Endodermal cell (in vitro differentiated cells): ENCODE measurements at regions not wholly inside any gene's neighbourhood (a gene's known extent, or its start where the extent isn't known, plus 50 kb on each side); places are given as distances from the start of the nearest gene placed in this dataset.

ENCODE experiments used
- DNase-seq: peaks from one replicate; pipeline ENCODE4 v3.0.0-alpha.2; 2017
- H3K27ac ChIP-seq: 2 replicates; pipeline ENCODE4 v1.5.1; 2013; ENCODE audit warnings: mild to moderate bottlenecking, low read depth, low read length, moderate library complexity
- H3K27me3 ChIP-seq: 2 replicates; pipeline ENCODE4 v1.6.1; 2013; ENCODE audit warnings: mild to moderate bottlenecking, low read length, moderate library complexity; ENCODE audit not compliant: insufficient read depth, control insufficient read depth, poor library complexity, severe bottlenecking
- H3K36me3 ChIP-seq: 2 replicates; pipeline ENCODE4 v1.7.0; 2013; ENCODE audit warnings: mild to moderate bottlenecking, low read length, moderate library complexity; ENCODE audit not compliant: control insufficient read depth, insufficient read depth
- H3K4me1 ChIP-seq: one replicate; pipeline ENCODE4 v1.7.0; 2013; ENCODE audit warnings: low read length; ENCODE audit not compliant: control insufficient read depth, insufficient read depth
- H3K4me3 ChIP-seq: 2 replicates; pipeline ENCODE4 v1.5.1; 2013; ENCODE audit warnings: mild to moderate bottlenecking, low read length, moderate library complexity
- H3K9ac ChIP-seq: 2 replicates; pipeline ENCODE4 v1.6.1; 2013; ENCODE audit warnings: mild to moderate bottlenecking, low read length, moderate library complexity; ENCODE audit not compliant: poor library complexity, severe bottlenecking; ENCODE audit errors: extremely low read depth
- H3K9me3 ChIP-seq: 2 replicates; pipeline ENCODE4 v1.6.1; 2013; ENCODE audit warnings: mild to moderate bottlenecking, low read length, moderate library complexity; ENCODE audit not compliant: control insufficient read depth
- H3K27ac Mint-ChIP-seq: 2 replicates; pipeline ENCODE4 v1.8.0; 2020; ENCODE audit warnings: mixed read lengths
- H3K27me3 Mint-ChIP-seq: 2 replicates; pipeline ENCODE4 v1.8.0; 2021; ENCODE audit warnings: mild to moderate bottlenecking, mixed read lengths; ENCODE audit not compliant: insufficient read depth
- H3K36me3 Mint-ChIP-seq: 2 replicates; pipeline ENCODE4 v1.8.0; 2020; ENCODE audit warnings: low read depth, mixed read lengths
- H3K4me1 Mint-ChIP-seq: 2 replicates; pipeline ENCODE4 v1.8.0; 2020; ENCODE audit warnings: mixed read lengths
- H3K4me3 Mint-ChIP-seq: 2 replicates; pipeline ENCODE4 v1.8.0; 2020; ENCODE audit warnings: mild to moderate bottlenecking, moderate library complexity, mixed read lengths
- H3K9me3 Mint-ChIP-seq: 2 replicates; pipeline ENCODE4 v1.8.0; 2020; ENCODE audit warnings: mild to moderate bottlenecking, mixed read lengths
- WGBS, 2 experiments: methylation state at CpG; one replicate each; pipeline versions ENCODE4 v1.1.5 to v1.1.7; 2013; ENCODE audit warnings: missing lambda C conversion rate in 2 of 2, mixed read lengths in 1 of 2; ENCODE audit not compliant: insufficient coverage in 1 of 2, insufficient read length in 1 of 2; 5-methylcytosine and 5-hydroxymethylcytosine counted together
- TF ChIP-seq, protein P1 (sequence below): fragments of 200-600 bp; sonication (generic); conservative IDR thresholded peaks from 2 replicates; pipeline ENCODE4 v1.5.0; 2021; ENCODE audit warnings: antibody characterized with exemption, mild to moderate bottlenecking

DNA sequence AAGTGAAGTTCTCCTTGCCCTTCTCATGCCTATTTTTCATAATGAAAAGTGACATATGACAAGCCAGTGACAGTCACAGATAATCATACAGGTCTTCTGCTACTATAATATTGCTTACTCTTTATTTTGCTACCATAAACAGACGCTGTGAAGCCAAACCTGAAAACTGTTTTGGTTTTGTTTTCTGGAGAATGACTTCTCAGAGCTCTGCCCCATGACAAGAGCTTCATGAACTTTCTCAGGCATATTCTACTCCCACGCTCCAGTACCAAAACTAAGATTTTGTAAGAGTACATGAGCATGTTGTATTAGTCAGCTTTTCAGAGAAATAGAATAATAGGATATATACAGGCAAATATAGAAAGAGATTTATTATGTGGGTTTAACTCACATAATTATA lies 64.3 kb upstream of the VTCN1 start:
- Mint-ChIP-seq H3K36me3 (peaks cover 6% of the 10 kb centered on the region), H3K27ac (no peak overlapping the region), H3K27me3 (no peaks in the 10 kb centered on the region), H3K4me3 (no peak overlapping the region), H3K9me3 (peaks cover 18% of the 10 kb centered on the region), H3K4me1 (peaks cover 18% of the 10 kb centered on the region)
- no peak overlapping the region for H3K9ac ChIP-seq
- no peak overlapping the region for H3K4me3 ChIP-seq
- peaks cover 17% of the 10 kb centered on the region for H3K9me3 ChIP-seq
- no peak for DNase-seq
- WGBS, 2 experiments, result 93% methylated on average over 2 of the region's 2 CpGs; no CpG with 5 or more reads in 1 of the 2 experiments
- H3K4me1 ChIP-seq, result no peaks in the 10 kb centered on the region
- no peaks in the 10 kb centered on the region for H3K36me3 ChIP-seq
- no peak overlapping the region for H3K27ac ChIP-seq
- H3K27me3 ChIP-seq, result no peaks in the 10 kb centered on the region
- TF ChIP-seq, protein P1, sequence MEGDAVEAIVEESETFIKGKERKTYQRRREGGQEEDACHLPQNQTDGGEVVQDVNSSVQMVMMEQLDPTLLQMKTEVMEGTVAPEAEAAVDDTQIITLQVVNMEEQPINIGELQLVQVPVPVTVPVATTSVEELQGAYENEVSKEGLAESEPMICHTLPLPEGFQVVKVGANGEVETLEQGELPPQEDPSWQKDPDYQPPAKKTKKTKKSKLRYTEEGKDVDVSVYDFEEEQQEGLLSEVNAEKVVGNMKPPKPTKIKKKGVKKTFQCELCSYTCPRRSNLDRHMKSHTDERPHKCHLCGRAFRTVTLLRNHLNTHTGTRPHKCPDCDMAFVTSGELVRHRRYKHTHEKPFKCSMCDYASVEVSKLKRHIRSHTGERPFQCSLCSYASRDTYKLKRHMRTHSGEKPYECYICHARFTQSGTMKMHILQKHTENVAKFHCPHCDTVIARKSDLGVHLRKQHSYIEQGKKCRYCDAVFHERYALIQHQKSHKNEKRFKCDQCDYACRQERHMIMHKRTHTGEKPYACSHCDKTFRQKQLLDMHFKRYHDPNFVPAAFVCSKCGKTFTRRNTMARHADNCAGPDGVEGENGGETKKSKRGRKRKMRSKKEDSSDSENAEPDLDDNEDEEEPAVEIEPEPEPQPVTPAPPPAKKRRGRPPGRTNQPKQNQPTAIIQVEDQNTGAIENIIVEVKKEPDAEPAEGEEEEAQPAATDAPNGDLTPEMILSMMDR, result no peak

DNA sequence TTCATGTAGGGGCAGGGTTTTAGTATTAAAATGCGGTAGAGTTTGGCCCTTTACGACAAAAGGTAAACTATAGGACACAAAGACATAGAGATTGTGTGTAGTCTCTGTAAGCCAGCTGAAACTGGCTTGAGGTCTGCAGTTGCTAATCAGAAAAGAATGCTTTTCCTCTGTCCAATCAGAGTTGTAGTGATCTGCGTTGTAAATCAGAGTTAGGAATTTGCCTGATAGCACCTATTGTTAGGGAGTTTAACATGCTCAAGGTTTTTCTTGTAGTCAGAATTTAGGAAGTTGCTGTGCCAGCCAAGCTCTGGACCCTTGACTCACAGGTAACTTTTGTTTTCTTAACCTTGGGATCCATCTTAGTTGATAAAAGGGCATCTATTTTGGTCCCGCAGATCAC lies 61.2 kb upstream of the VTCN1 start:
- WGBS, 2 experiments, result 74 to 91% methylated on average over 4 of the region's 4 CpGs
- H3K4me1 Mint-ChIP-seq, result peaks cover 47% of the 10 kb centered on the region
- TF ChIP-seq, protein P1, result no peak
- H3K27me3 Mint-ChIP-seq, result no peaks in the 10 kb centered on the region
- no peak overlapping the region for H3K9ac ChIP-seq
- no peak overlapping the region for H3K27ac ChIP-seq
- no peak for DNase-seq
- peak overlapping the region; percentile 54 for H3K4me3 ChIP-seq
- no peaks in the 10 kb centered on the region for H3K27me3 ChIP-seq
- peaks cover 3% of the 10 kb centered on the region for H3K4me1 ChIP-seq
- peaks cover 18% of the 10 kb centered on the region for H3K9me3 Mint-ChIP-seq
- peak overlapping the region; percentile 20 for H3K27ac Mint-ChIP-seq
- H3K9me3 ChIP-seq, result peaks cover 17% of the 10 kb centered on the region
- H3K36me3 Mint-ChIP-seq, result peaks cover 6% of the 10 kb centered on the region
- no peak overlapping the region for H3K4me3 Mint-ChIP-seq
- H3K36me3 ChIP-seq, result no peaks in the 10 kb centered on the region

DNA sequence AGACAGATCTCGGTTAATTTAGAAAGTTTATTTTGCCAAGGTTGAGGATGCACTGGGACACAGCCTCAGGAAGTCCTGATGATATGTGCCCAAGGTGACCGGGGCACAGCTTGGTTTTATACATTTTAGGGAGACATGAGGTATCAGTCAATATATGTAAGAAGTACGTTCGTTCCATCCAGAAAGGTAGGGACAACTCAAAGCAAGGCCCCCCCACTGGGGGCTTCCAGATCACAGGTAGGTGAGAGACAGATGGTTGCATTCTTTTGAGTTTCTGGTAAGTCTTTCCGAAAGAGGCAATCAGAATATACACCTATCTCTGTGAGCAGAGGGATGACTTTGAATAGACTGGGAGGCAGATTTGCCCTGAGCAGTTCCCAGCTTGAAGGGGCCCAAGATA lies 60.4 kb upstream of the VTCN1 start:
- DNase-seq, result peak; percentile 55
- Histone ChIP-seq H3K9ac (no peak overlapping the region), H3K36me3 (no peaks in the 10 kb centered on the region), H3K27me3 (no peaks in the 10 kb centered on the region), H3K9me3 (peaks cover 17% of the 10 kb centered on the region), H3K27ac (no peak overlapping the region), H3K4me1 (peaks cover 3% of the 10 kb centered on the region), H3K4me3 (peak overlapping the region; percentile 54)
- Mint-ChIP-seq H3K27ac (peak overlapping the region; percentile 20), H3K27me3 (no peaks in the 10 kb centered on the region), H3K4me1 (peaks cover 49% of the 10 kb centered on the region), H3K4me3 (no peak overlapping the region), H3K36me3 (peaks cover 6% of the 10 kb centered on the region), H3K9me3 (peaks cover 18% of the 10 kb centered on the region)
- 94 to 100% methylated on average over 2 to 5 of the region's 5 CpGs for WGBS, 2 experiments
- TF ChIP-seq, protein P1, result no peak
